Heart left ventricle (tissue), 13 donors: ENCODE measurements at regions not wholly inside any gene's neighbourhood (a gene's known extent, or its start where the extent isn't known, plus 50 kb on each side); places are given as distances from the start of the nearest gene placed in this dataset.

Source experiments
- POLR2A ChIP-seq, 2 donors: fragments of 450-650 bp; IDR thresholded peaks; one replicate each; pipeline ENCODE4 v1.6.1; 2017; ENCODE audit warnings: antibody characterized with exemption in 2 of 2, mild to moderate bottlenecking in 2 of 2, moderate library complexity in 2 of 2
- TF ChIP-seq, protein P1 (sequence below), 12 donors: fragments of 200-600 bp; sonication (generic) in 4 of 12; IDR thresholded peaks; one replicate each; pipeline versions ENCODE4 v1.5.0 to v1.8.0; 2018 to 2022; ENCODE audit warnings: antibody characterized with exemption in 12 of 12, mild to moderate bottlenecking in 5 of 12
- donor health status: ischemic (EF 13 %, LVEDD 7.1; RV severe dilation, severe dysfunction).
- donor health status: DM: no; HTN: yes; CAD: no.
- donor health status: DM: no; HTN: no; CAD: no.
- donor health status: ischemic (EF 25% LVEDD 6.9; RV normal size, moderate dysfunction).
- donor health status: ischemic (EF 25% LVEDD 5.7; RV mildly dilated, moderate dysfunction).
- donor health status: ischemic (EF 35%, LVEDD 5.7; RV mildly dilated, moderate dysfunction).
- donor health status: nonischemic (EF 11% LVEDD 7.7; RV severe dilation, severe dysfunction).
- donor health status: DM: yes; HTN: yes; CAD: no.
- donor health status: PGD.
- donor health status: ischemic (EF 29% LVEDD 5.4; RV normal size, mild dysfunction).
- donor health status: nonischemic (EF 23%, LVEDD 6.1; RV moderate dilation, normal function).

DNA sequence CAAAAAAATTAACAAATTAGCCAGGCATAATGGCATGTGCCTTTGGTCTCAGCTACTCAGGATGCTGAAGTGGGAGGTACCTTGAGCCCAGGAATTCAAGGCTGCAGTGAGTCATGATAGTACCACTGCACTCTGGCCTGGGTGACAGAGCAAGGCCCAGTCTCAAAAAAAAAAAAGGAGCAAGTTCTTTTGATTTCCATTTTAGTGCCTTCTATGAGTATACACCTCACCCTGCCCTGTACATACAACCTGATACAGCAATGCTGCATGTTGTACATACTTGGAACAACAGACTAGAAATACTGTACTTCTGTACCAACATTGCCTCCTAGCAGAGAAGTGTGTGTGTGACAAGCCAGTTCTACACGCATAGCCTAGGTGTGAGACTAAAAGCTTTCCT, 97.3 kb upstream of the CARMIL1 start:
- TF ChIP-seq, protein P1, sequence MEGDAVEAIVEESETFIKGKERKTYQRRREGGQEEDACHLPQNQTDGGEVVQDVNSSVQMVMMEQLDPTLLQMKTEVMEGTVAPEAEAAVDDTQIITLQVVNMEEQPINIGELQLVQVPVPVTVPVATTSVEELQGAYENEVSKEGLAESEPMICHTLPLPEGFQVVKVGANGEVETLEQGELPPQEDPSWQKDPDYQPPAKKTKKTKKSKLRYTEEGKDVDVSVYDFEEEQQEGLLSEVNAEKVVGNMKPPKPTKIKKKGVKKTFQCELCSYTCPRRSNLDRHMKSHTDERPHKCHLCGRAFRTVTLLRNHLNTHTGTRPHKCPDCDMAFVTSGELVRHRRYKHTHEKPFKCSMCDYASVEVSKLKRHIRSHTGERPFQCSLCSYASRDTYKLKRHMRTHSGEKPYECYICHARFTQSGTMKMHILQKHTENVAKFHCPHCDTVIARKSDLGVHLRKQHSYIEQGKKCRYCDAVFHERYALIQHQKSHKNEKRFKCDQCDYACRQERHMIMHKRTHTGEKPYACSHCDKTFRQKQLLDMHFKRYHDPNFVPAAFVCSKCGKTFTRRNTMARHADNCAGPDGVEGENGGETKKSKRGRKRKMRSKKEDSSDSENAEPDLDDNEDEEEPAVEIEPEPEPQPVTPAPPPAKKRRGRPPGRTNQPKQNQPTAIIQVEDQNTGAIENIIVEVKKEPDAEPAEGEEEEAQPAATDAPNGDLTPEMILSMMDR (IDR thresholded peaks at IDR 0.05), result no peak
- TF ChIP-seq POLR2A (IDR thresholded peaks at IDR 0.05), result no peak
